ENCODE measurements at regions not wholly inside any gene's neighbourhood (a gene's known extent, or its start where the extent isn't known, plus 50 kb on each side); places are given as distances from the start of the nearest gene placed in this dataset.
"Not testable (repeated sequence)": the region's sequence is repeated elsewhere in the genome, so short reads cannot be mapped to it uniquely, and the experiment has no call there.

GRCh38 chr1:232441036-232441411, 188.9 kb downstream of the SIPA1L2 start:
- no peak for DNase-seq

- DNase-seq = no peak
Observed at GRCh38 chr1:232440325-232441035, 189.5 kb downstream of the SIPA1L2 start.

GRCh38 chr1:232439011-232439410, 190.9 kb downstream of the SIPA1L2 start:
- no peak for DNase-seq

- no peak for DNase-seq
Observed at GRCh38 chr1:232438476-232438875, 191.5 kb downstream of the SIPA1L2 start.

- no peak for DNase-seq
Observed at GRCh38 chr1:232437510-232437909, 192.4 kb downstream of the SIPA1L2 start.

GRCh38 chr1:232435729-232436128, 194.2 kb downstream of the SIPA1L2 start:
- DNase-seq = no peak

- DNase-seq = no peak
Observed at GRCh38 chr1:232432313-232432712, 197.6 kb downstream of the SIPA1L2 start.

- DNase-seq = no peak
Observed at GRCh38 chr1:232431748-232432147, 198.2 kb downstream of the SIPA1L2 start.

- DNase-seq = no peak
Observed at GRCh38 chr1:232431326-232431725, 198.6 kb downstream of the SIPA1L2 start.

- DNase-seq = no peak
Observed at GRCh38 chr1:232430467-232430866, 199.5 kb downstream of the SIPA1L2 start.

GRCh38 chr1:232428786-232429530, 201.0 kb downstream of the SIPA1L2 start:
- no peak for DNase-seq

GRCh38 chr1:232428036-232428645, 201.8 kb downstream of the SIPA1L2 start:
- no peak for DNase-seq

GRCh38 chr1:232426801-232427200, 203.1 kb downstream of the SIPA1L2 start:
- no peak for DNase-seq

- no peak for DNase-seq
Observed at GRCh38 chr1:232425421-232425820, 204.5 kb downstream of the SIPA1L2 start.

- peak; percentile 5 to 39 (median 26) for DNase-seq
Observed at GRCh38 chr1:232423591-232423990, 206.3 kb downstream of the SIPA1L2 start.

- peak; percentile 31 to 49 (median 42) for DNase-seq
Observed at GRCh38 chr1:232422898-232423297, 207.0 kb downstream of the SIPA1L2 start.

- DNase-seq = no peak
Observed at GRCh38 chr1:232422098-232422497, 207.8 kb downstream of the SIPA1L2 start.

- DNase-seq = no peak
Observed at GRCh38 chr1:232421143-232421796, 208.7 kb downstream of the SIPA1L2 start.

GRCh38 chr1:232417636-232418248, 212.2 kb downstream of the SIPA1L2 start:
- DNase-seq = no peak

- DNase-seq = no peak
Observed at GRCh38 chr1:232416026-232416568, 213.8 kb downstream of the SIPA1L2 start.

GRCh38 chr1:232415481-232415880, 214.5 kb downstream of the SIPA1L2 start:
- not testable (repeated sequence) for DNase-seq

- DNase-seq = no peak
Observed at GRCh38 chr1:232414100-232414499, 215.8 kb downstream of the SIPA1L2 start.

- DNase-seq = no peak
Observed at GRCh38 chr1:232413674-232414073, 216.3 kb downstream of the SIPA1L2 start.

All from suppressor macrophage treated with lipopolysaccharide for 1 hour (primary cell).